ENCODE measurements at regions not wholly inside any gene's neighbourhood (a gene's known extent, or its start where the extent isn't known, plus 50 kb on each side); places are given as distances from the start of the nearest gene placed in this dataset.

GRCh38 chr4:153109296-153109849, 94.9 kb upstream of the TRIM2 start:
- TF ChIP-seq CTCF (IDR thresholded peaks at IDR 0.05; ENCODE audit: insufficient read depth, low read length, severe bottlenecking): no peak
- Histone ChIP-seq H3K27me3 (ENCODE audit: control insufficient read depth, insufficient read depth, low read length) (peaks cover 2% of the 10 kb centered on the region), H3K4me3 (ENCODE audit: low read depth, low read length) (no peak overlapping the region), H3K36me3 (ENCODE audit: control insufficient read depth, insufficient read depth, low read length) (no peaks in the 10 kb centered on the region)
- FAIRE-seq: no peak
- no peak for DNase-seq (ENCODE audit: low read depth)

- FAIRE-seq (no peak), DNase-seq (ENCODE audit: low read depth) (no peak)
- no peak for TF ChIP-seq CTCF (IDR thresholded peaks at IDR 0.05; ENCODE audit: insufficient read depth, low read length, severe bottlenecking)
- no peaks in the 10 kb centered on the region for H3K36me3 ChIP-seq (ENCODE audit: control insufficient read depth, insufficient read depth, low read length)
- H3K27me3 ChIP-seq (ENCODE audit: control insufficient read depth, insufficient read depth, low read length): peaks cover 2% of the 10 kb centered on the region
- H3K4me3 ChIP-seq (ENCODE audit: low read depth, low read length): no peak overlapping the region
These were observed 93.5 kb upstream of the TRIM2 start for GRCh38 chr4:153110739-153111138.

GRCh38 chr4:153111426-153112040, 92.7 kb upstream of the TRIM2 start:
- DNase-seq (ENCODE audit: low read depth) (no peak), FAIRE-seq (no peak)
- no peak overlapping the region for H3K4me3 ChIP-seq (ENCODE audit: low read depth, low read length)
- peaks cover 2% of the 10 kb centered on the region for H3K27me3 ChIP-seq (ENCODE audit: control insufficient read depth, insufficient read depth, low read length)
- no peaks in the 10 kb centered on the region for H3K36me3 ChIP-seq (ENCODE audit: control insufficient read depth, insufficient read depth, low read length)
- TF ChIP-seq CTCF (IDR thresholded peaks at IDR 0.05; ENCODE audit: insufficient read depth, low read length, severe bottlenecking): no peak

- Histone ChIP-seq H3K4me3 (ENCODE audit: low read depth, low read length) (no peak overlapping the region), H3K27me3 (ENCODE audit: control insufficient read depth, insufficient read depth, low read length) (no peaks in the 10 kb centered on the region), H3K36me3 (ENCODE audit: control insufficient read depth, insufficient read depth, low read length) (no peaks in the 10 kb centered on the region)
- no peak for DNase-seq (ENCODE audit: low read depth)
- FAIRE-seq: no peak
- TF ChIP-seq CTCF (IDR thresholded peaks at IDR 0.05; ENCODE audit: insufficient read depth, low read length, severe bottlenecking): no peak
These were observed 92.2 kb upstream of the TRIM2 start for GRCh38 chr4:153112041-153112441.

GRCh38 chr4:153113061-153113837, 91.0 kb upstream of the TRIM2 start:
- Histone ChIP-seq H3K36me3 (ENCODE audit: control insufficient read depth, insufficient read depth, low read length) (no peaks in the 10 kb centered on the region), H3K27me3 (ENCODE audit: control insufficient read depth, insufficient read depth, low read length) (no peaks in the 10 kb centered on the region), H3K4me3 (ENCODE audit: low read depth, low read length) (no peak overlapping the region)
- no peak for DNase-seq (ENCODE audit: low read depth)
- TF ChIP-seq CTCF (IDR thresholded peaks at IDR 0.05; ENCODE audit: insufficient read depth, low read length, severe bottlenecking): no peak
- peak; percentile 32 for FAIRE-seq
